SK-N-SH (cell line): ENCODE measurements at regions not wholly inside any gene's neighbourhood (a gene's known extent, or its start where the extent isn't known, plus 50 kb on each side); places are given as distances from the start of the nearest gene placed in this dataset.

Experiments
- CTCF ChIA-PET: fragments of 300-600, 350-600 bp; formaldehyde crosslinking; extraction: SDS; loops from one replicate; lab custom pipeline; 2021; lab: Yijun Ruan, JAX
- POLR2A ChIA-PET: fragments of 350-600 bp; sonication (Branson Sonifier 250); formaldehyde crosslinking; extraction: SDS; loops from one replicate; lab custom pipeline; 2020; ENCODE audit warnings: antibody characterized with exemption, inconsistent platforms; lab: Yijun Ruan, JAX
- DNase-seq: peaks from one replicate; pipeline ENCODE4 v3.0.0; 2012
- H2AFZ ChIP-seq: fragments of 200-600 bp; sonication (generic); 2 replicates; pipeline ENCODE4 v1.8.1; 2016; ENCODE audit warnings: antibody characterized with exemption, mild to moderate bottlenecking, low read depth
- H3F3A ChIP-seq: fragments of 200-600 bp; sonication (generic); replicated peaks from 2 replicates; pipeline ENCODE3; 2016; ENCODE audit warnings: antibody characterized with exemption, mild to moderate bottlenecking; ENCODE audit not compliant: insufficient read depth
- H3K27ac ChIP-seq, 2 experiments: fragments of 200-500 bp in 1 of 2; fragments of 200-600 bp in 1 of 2; sonication (Bioruptor generic) in 1 of 2; sonication (generic), shearing (Covaris generic) in 1 of 2; 2 replicates each; pipeline versions ENCODE4 v1.5.1 to v1.6.1; 2014 to 2016; ENCODE audit warnings: low read depth in 2 of 2, inconsistent platforms in 1 of 2, low read length in 1 of 2, mild to moderate bottlenecking in 1 of 2, mixed read lengths in 1 of 2
- H3K27me3 ChIP-seq: fragments of 200-600 bp; sonication (generic), shearing (Covaris generic); 2 replicates; pipeline ENCODE4 v1.6.1; 2016; ENCODE audit warnings: mixed run types; ENCODE audit not compliant: insufficient read depth
- H3K36me3 ChIP-seq, 2 experiments: fragments of 200-500 bp in 1 of 2; fragments of 200-600 bp in 1 of 2; sonication (Bioruptor generic) in 1 of 2; sonication (generic) in 1 of 2; replicated peaks in 1 of 2; 2 replicates each; pipeline versions ENCODE3 to v1.5.1; 2014 to 2016; ENCODE audit warnings: low read length in 1 of 2, mild to moderate bottlenecking in 1 of 2; ENCODE audit not compliant: insufficient read depth in 2 of 2, control insufficient read depth in 1 of 2
- H3K4me1 ChIP-seq, 2 experiments: fragments of 200-500 bp in 1 of 2; fragments of 200-600 bp in 1 of 2; sonication (Bioruptor generic) in 1 of 2; sonication (generic), shearing (Covaris generic) in 1 of 2; 2 replicates each; pipeline versions ENCODE4 v1.5.1 to v1.6.1; 2014 to 2016; ENCODE audit warnings: low read depth in 1 of 2, low read length in 1 of 2, mixed run types in 1 of 2; ENCODE audit not compliant: insufficient read depth in 2 of 2, control insufficient read depth in 1 of 2
- H3K4me2 ChIP-seq: fragments of 200-600 bp; sonication (generic), shearing (Covaris generic); 2 replicates; pipeline ENCODE4 v1.6.1; 2017; ENCODE audit warnings: mixed run types
- H3K4me3 ChIP-seq, 2 experiments: fragments of 200-500 bp in 1 of 2; fragments of 200-600 bp in 1 of 2; sonication (Bioruptor generic) in 1 of 2; sonication (generic), shearing (Covaris generic) in 1 of 2; 2 replicates each; pipeline versions ENCODE4 v1.5.1 to v1.8.1; 2014 to 2016; ENCODE audit warnings: low read depth in 2 of 2, inconsistent platforms in 1 of 2, low read length in 1 of 2, mild to moderate bottlenecking in 1 of 2, mixed read lengths in 1 of 2, moderate library complexity in 1 of 2
- H3K79me2 ChIP-seq: fragments of 200-600 bp; sonication (generic); 2 replicates; pipeline ENCODE4 v1.8.1; 2017; ENCODE audit warnings: mild to moderate bottlenecking; ENCODE audit not compliant: insufficient read depth
- H3K9ac ChIP-seq: fragments of 200-600 bp; sonication (generic); 2 replicates; pipeline ENCODE4 v1.6.1; 2017; ENCODE audit warnings: mixed run types
- H3K9me2 ChIP-seq: fragments of 200-600 bp; sonication (generic); 2 replicates; pipeline ENCODE4 v1.6.1; 2017; ENCODE audit warnings: mixed run types
- H3K9me3 ChIP-seq: fragments of 200-600 bp; sonication (generic); 2 replicates; pipeline ENCODE4 v1.6.1; 2017; ENCODE audit warnings: mixed run types, mild to moderate bottlenecking, moderate library complexity
- H4K20me1 ChIP-seq: fragments of 200-600 bp; sonication (generic); 2 replicates; pipeline ENCODE4 v1.6.1; 2017; ENCODE audit warnings: mild to moderate bottlenecking, mixed run types; ENCODE audit not compliant: insufficient read depth
- CHD2 ChIP-seq: fragments of 150-350 bp; IDR thresholded peaks from 2 replicates; pipeline ENCODE4 v1.6.1; 2018; ENCODE audit warnings: low read length; ENCODE audit not compliant: partially characterized antibody
- EP300 ChIP-seq, 2 experiments: IDR thresholded peaks; 2 replicates each; pipeline versions ENCODE4 v1.4.0 to v1.6.1; 2012; ENCODE audit warnings: borderline replicate concordance in 1 of 2, low read depth in 1 of 2, low read length in 1 of 2
- FOSL2 ChIP-seq: IDR thresholded peaks from 2 replicates; pipeline ENCODE4 v1.4.0; 2012; ENCODE audit warnings: low read depth, mild to moderate bottlenecking, moderate library complexity, borderline replicate concordance
- FOXJ3 ChIP-seq: sonication (generic); formaldehyde crosslinking; IDR thresholded peaks from 2 replicates; pipeline ENCODE4 v1.5.1; 2020; ENCODE audit warnings: mild to moderate bottlenecking, missing genetic modification reagents
- FOXM1 ChIP-seq: IDR thresholded peaks from 2 replicates; pipeline ENCODE4 v1.4.0; 2012; ENCODE audit warnings: low read depth, mild to moderate bottlenecking
- GATA2 ChIP-seq: sonication (generic); formaldehyde crosslinking; IDR thresholded peaks from 2 replicates; pipeline ENCODE4 v1.5.0; 2020; ENCODE audit warnings: mild to moderate bottlenecking, missing genetic modification reagents
- MEF2A ChIP-seq: IDR thresholded peaks from 2 replicates; pipeline ENCODE4 v1.4.0; 2012; ENCODE audit warnings: low read depth, borderline replicate concordance
- MXI1 ChIP-seq: IDR thresholded peaks from 2 replicates; pipeline ENCODE4 v1.6.1; 2012; ENCODE audit warnings: mild to moderate bottlenecking, low read depth, low read length, improper control_type of control experiment
- NRF1 ChIP-seq: IDR thresholded peaks from 2 replicates; pipeline ENCODE4 v1.6.1; 2012; ENCODE audit warnings: low read depth, mild to moderate bottlenecking, low read length
- RFX5 ChIP-seq: IDR thresholded peaks from 2 replicates; pipeline ENCODE4 v1.6.1; 2012; ENCODE audit warnings: mild to moderate bottlenecking, improper control_type of control experiment, low read length
- RXRA ChIP-seq: IDR thresholded peaks from 2 replicates; pipeline ENCODE4 v1.4.0; 2012; ENCODE audit warnings: low read depth, mild to moderate bottlenecking, borderline replicate concordance
- SIN3A ChIP-seq: IDR thresholded peaks from 2 replicates; pipeline ENCODE4 v1.6.1; 2012; ENCODE audit warnings: low read depth, mild to moderate bottlenecking, low read length, moderate library complexity, borderline replicate concordance
- SMC3 ChIP-seq: IDR thresholded peaks from 2 replicates; pipeline ENCODE4 v1.6.1; 2012; ENCODE audit warnings: low read depth, low read length, improper control_type of control experiment
- TAF1 ChIP-seq: IDR thresholded peaks from 2 replicates; pipeline ENCODE4 v1.6.1; 2012; ENCODE audit warnings: low read depth, mild to moderate bottlenecking, low read length, moderate library complexity, borderline replicate concordance
- TCF12 ChIP-seq: IDR thresholded peaks from 2 replicates; pipeline ENCODE4 v1.4.0; 2012
- TEAD4 ChIP-seq: IDR thresholded peaks from 2 replicates; pipeline ENCODE4 v1.4.0; 2012; ENCODE audit warnings: mild to moderate bottlenecking, borderline replicate concordance; ENCODE audit not compliant: insufficient read depth
- YY1 ChIP-seq: IDR thresholded peaks from 2 replicates; pipeline ENCODE4 v1.4.0; 2012; ENCODE audit warnings: low read depth, mild to moderate bottlenecking
- WGBS: methylation state at CpG from one replicate; pipeline ENCODE4 v1.1.6; 2017; ENCODE audit warnings: low lambda C conversion rate; 5-methylcytosine and 5-hydroxymethylcytosine counted together
- TF ChIP-seq, protein P1 (sequence below): fragments of 150-350 bp; IDR thresholded peaks from 2 replicates; pipeline ENCODE4 v1.6.1; 2016; ENCODE audit warnings: mild to moderate bottlenecking, low read depth, low read length
- TF ChIP-seq, protein P2 (sequence below): IDR thresholded peaks from 2 replicates; pipeline ENCODE4 v1.4.0; 2012; ENCODE audit warnings: low read depth, borderline replicate concordance
- TF ChIP-seq, protein P3 (sequence below): IDR thresholded peaks from 2 replicates; pipeline ENCODE4; 2012
- TF ChIP-seq, protein P4 (sequence below): fragments of 150-350 bp; IDR thresholded peaks from 2 replicates; pipeline ENCODE4 v1.6.1; 2017; ENCODE audit warnings: antibody characterized with exemption, low read length, low read depth, borderline replicate concordance
- TF ChIP-seq, protein P5 (sequence below): IDR thresholded peaks from 2 replicates; pipeline ENCODE4 v1.4.0; 2012; ENCODE audit warnings: low read depth

DNA sequence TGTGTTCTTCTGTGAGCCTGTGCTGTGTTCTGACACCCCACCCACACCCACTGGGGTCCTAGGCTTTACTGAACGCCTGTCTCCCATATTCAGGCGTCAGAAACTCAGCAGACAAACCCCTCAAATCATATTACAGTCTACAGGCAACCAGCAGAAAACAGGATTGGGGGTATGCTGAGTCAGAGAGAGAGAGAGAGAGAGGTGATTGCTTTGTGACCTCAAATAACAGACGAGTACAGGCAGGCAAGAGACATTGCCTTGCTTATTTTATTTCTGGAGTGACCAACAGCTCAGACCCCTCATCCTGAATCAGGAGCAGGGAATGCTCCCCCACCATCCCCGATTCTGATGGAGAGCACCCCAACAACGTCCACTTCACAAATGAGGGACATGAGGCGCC lies 473.9 kb downstream of the PMP22 start:
- CTCF ChIA-PET = no interaction called here
- H3K4me2 ChIP-seq = no peak overlapping the region
- DNase-seq = no peak

DNA sequence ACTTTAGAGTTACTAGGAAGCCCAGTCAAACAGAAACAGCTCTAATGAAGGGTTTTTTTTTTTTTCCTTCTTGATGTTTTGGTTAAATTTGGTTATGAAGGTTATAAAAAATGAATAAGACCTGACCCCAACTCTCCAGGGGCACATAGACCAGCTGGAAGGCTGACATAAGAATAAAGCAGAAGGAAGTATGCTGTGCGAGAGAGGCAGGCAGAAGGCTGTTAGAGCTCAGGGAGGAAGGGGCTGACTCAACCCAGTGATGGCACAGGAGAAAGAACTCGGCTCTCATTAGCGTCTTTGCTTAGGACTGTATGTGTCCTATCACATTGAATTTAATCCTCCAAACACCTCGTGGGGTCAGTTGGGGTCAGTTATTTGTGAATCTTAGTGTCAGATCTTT lies 474.6 kb downstream of the PMP22 start:
- H4K20me1 ChIP-seq = no peaks in the 10 kb centered on the region
- peaks cover 16% of the 10 kb centered on the region for H3K27me3 ChIP-seq
- no peak overlapping the region for H2AFZ ChIP-seq
- H3K4me2 ChIP-seq = no peak overlapping the region
- ChIA-PET POLR2A (no interaction called here), CTCF (no interaction called here)
- H3K4me1 ChIP-seq = no peaks in the 10 kb centered on the region
- H3K4me3 ChIP-seq = no peak overlapping the region
- no peaks in the 10 kb centered on the region for H3F3A ChIP-seq
- 13% methylated on average over 4 of the region's 4 CpGs for WGBS
- no peak overlapping the region for H3K9ac ChIP-seq
- H3K79me2 ChIP-seq = no peaks in the 10 kb centered on the region
- no peaks in the 10 kb centered on the region for H3K9me2 ChIP-seq
- no peak for DNase-seq
- H3K27ac ChIP-seq = no peak overlapping the region
- H3K9me3 ChIP-seq = no peaks in the 10 kb centered on the region
- H3K36me3 ChIP-seq = no peaks in the 10 kb centered on the region
- TF ChIP-seq RXRA (no peak), TEAD4 (no peak), EP300 (IDR thresholded peaks at IDR 0.05; ENCODE audit: borderline replicate concordance in 1 of 2, low read depth in 1 of 2, low read length in 1 of 2) (no peak), FOXM1 (no peak), SMC3 (no peak), FOSL2 (no peak), FOXJ3 (CRISPR knock-in tag) (no peak), RFX5 (no peak), TAF1 (no peak), CHD2 (no peak)
- TF ChIP-seq, protein P1, sequence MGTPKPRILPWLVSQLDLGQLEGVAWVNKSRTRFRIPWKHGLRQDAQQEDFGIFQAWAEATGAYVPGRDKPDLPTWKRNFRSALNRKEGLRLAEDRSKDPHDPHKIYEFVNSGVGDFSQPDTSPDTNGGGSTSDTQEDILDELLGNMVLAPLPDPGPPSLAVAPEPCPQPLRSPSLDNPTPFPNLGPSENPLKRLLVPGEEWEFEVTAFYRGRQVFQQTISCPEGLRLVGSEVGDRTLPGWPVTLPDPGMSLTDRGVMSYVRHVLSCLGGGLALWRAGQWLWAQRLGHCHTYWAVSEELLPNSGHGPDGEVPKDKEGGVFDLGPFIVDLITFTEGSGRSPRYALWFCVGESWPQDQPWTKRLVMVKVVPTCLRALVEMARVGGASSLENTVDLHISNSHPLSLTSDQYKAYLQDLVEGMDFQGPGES = no peak
- TF ChIP-seq, protein P2, sequence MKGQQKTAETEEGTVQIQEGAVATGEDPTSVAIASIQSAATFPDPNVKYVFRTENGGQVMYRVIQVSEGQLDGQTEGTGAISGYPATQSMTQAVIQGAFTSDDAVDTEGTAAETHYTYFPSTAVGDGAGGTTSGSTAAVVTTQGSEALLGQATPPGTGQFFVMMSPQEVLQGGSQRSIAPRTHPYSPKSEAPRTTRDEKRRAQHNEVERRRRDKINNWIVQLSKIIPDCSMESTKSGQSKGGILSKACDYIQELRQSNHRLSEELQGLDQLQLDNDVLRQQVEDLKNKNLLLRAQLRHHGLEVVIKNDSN = no peak
- TF ChIP-seq, protein P3, sequence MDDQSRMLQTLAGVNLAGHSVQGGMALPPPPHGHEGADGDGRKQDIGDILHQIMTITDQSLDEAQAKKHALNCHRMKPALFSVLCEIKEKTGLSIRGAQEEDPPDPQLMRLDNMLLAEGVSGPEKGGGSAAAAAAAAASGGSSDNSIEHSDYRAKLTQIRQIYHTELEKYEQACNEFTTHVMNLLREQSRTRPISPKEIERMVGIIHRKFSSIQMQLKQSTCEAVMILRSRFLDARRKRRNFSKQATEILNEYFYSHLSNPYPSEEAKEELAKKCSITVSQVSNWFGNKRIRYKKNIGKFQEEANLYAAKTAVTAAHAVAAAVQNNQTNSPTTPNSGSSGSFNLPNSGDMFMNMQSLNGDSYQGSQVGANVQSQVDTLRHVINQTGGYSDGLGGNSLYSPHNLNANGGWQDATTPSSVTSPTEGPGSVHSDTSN = no peak

More for the DNA sequence above, 473.9 kb downstream of the PMP22 start:
- no peaks in the 10 kb centered on the region for H3K9me2 ChIP-seq
- H3K79me2 ChIP-seq = no peaks in the 10 kb centered on the region
- WGBS = 3% methylated on average over 6 of the region's 6 CpGs
- peaks cover 17% of the 10 kb centered on the region for H3K27me3 ChIP-seq
- no peaks in the 10 kb centered on the region for H3F3A ChIP-seq
- POLR2A ChIA-PET = no interaction called here
- no peaks in the 10 kb centered on the region for H3K9me3 ChIP-seq
- H3K36me3 ChIP-seq = no peaks in the 10 kb centered on the region
- H4K20me1 ChIP-seq = no peaks in the 10 kb centered on the region
- no peak overlapping the region for H2AFZ ChIP-seq
- H3K27ac ChIP-seq = no peak overlapping the region
- H3K4me3 ChIP-seq = no peak overlapping the region
- no peak overlapping the region for H3K9ac ChIP-seq
- H3K4me1 ChIP-seq = no peaks in the 10 kb centered on the region
- TF ChIP-seq MXI1 (no peak), CHD2 (no peak), EP300 (IDR thresholded peaks at IDR 0.05; ENCODE audit: borderline replicate concordance in 1 of 2, low read depth in 1 of 2, low read length in 1 of 2) (no peak), FOXM1 (no peak), NRF1 (no peak), RXRA (no peak), SIN3A (no peak), TCF12 (no peak), MEF2A (no peak), YY1 (no peak), GATA2 (CRISPR knock-in tag) (no peak)
- TF ChIP-seq, protein P1 = no peak
- TF ChIP-seq, protein P4, sequence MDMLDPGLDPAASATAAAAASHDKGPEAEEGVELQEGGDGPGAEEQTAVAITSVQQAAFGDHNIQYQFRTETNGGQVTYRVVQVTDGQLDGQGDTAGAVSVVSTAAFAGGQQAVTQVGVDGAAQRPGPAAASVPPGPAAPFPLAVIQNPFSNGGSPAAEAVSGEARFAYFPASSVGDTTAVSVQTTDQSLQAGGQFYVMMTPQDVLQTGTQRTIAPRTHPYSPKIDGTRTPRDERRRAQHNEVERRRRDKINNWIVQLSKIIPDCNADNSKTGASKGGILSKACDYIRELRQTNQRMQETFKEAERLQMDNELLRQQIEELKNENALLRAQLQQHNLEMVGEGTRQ = no peak
- TF ChIP-seq, protein P3 = no peak
- TF ChIP-seq, protein P5, sequence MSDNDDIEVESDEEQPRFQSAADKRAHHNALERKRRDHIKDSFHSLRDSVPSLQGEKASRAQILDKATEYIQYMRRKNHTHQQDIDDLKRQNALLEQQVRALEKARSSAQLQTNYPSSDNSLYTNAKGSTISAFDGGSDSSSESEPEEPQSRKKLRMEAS = no peak
